A673 (cell line): ENCODE measurements at regions not wholly inside any gene's neighbourhood (a gene's known extent, or its start where the extent isn't known, plus 50 kb on each side); places are given as distances from the start of the nearest gene placed in this dataset.

Source experiments
- BruUV-seq: library from RNA; stranded (reverse); fragments of 400-500 nt; replicated peaks from 2 replicates; lab custom pipeline; 2021; lab: Mats Ljungman, UMichigan
- CTCF ChIA-PET: fragments of 300-600 bp; sonication (Branson Sonifier 250); formaldehyde crosslinking; loops from one replicate; lab custom pipeline; 2022; ENCODE audit warnings: antibody characterized with exemption; lab: Charles Lee
- POLR2A ChIA-PET: fragments of 300-600 bp; sonication (Branson Sonifier 250); formaldehyde crosslinking; loops from one replicate; lab custom pipeline; 2022; ENCODE audit warnings: antibody characterized with exemption; ENCODE audit not compliant: low non-redundant PET; lab: Charles Lee
- DNase-seq: peaks from one replicate; pipeline ENCODE4 v3.0.0-alpha.2; 2015; ENCODE audit warnings: low spot score
- H3K27ac ChIP-seq: fragments of 200-600 bp; sonication (generic); 2 replicates; pipeline ENCODE4 v1.5.1; 2016; ENCODE audit warnings: mixed run types, low read depth, mild to moderate bottlenecking, mixed read lengths, antibody characterized with exemption, low read length; ENCODE audit not compliant: poor library complexity, severe bottlenecking
- H3K27me3 ChIP-seq: fragments of 200-600 bp; sonication (generic); replicated peaks from 2 replicates; pipeline ENCODE4 v1.6.1; 2017; ENCODE audit warnings: mixed run types, low read depth, mild to moderate bottlenecking, mixed read lengths, antibody characterized with exemption, low read length; ENCODE audit not compliant: insufficient read depth, poor library complexity
- H3K36me3 ChIP-seq: fragments of 200-600 bp; sonication (generic); 2 replicates; pipeline ENCODE4 v1.6.1; 2016; ENCODE audit warnings: mixed run types, mild to moderate bottlenecking, mixed read lengths, antibody characterized with exemption, low read length; ENCODE audit not compliant: insufficient read depth, poor library complexity, severe bottlenecking
- H3K4me1 ChIP-seq: fragments of 200-600 bp; sonication (generic); 2 replicates; pipeline ENCODE4 v1.6.1; 2017; ENCODE audit warnings: mixed run types, mild to moderate bottlenecking, mixed read lengths, antibody characterized with exemption, low read length; ENCODE audit not compliant: insufficient read depth, poor library complexity, severe bottlenecking
- H3K4me3 ChIP-seq: fragments of 200-600 bp; sonication (generic); 2 replicates; pipeline ENCODE4 v1.5.1; 2016; ENCODE audit warnings: low read depth, mixed run types, mild to moderate bottlenecking, mixed read lengths, low read length; ENCODE audit not compliant: poor library complexity, severe bottlenecking
- H3K9me3 ChIP-seq: fragments of 200-600 bp; sonication (generic); 2 replicates; pipeline ENCODE4 v1.6.1; 2016; ENCODE audit warnings: mixed run types, low read depth, mild to moderate bottlenecking, mixed read lengths, antibody characterized with exemption, low read length; ENCODE audit not compliant: poor library complexity, severe bottlenecking
- CTCF ChIP-seq: fragments of 300-800, 200-600 bp; sonication (generic); conservative IDR thresholded peaks from 2 replicates; pipeline ENCODE4 v1.5.1; 2017; ENCODE audit warnings: low read depth, mild to moderate bottlenecking, antibody characterized with exemption, low read length, moderate library complexity, mixed read lengths
- EZH2 ChIP-seq: fragments of 200-600 bp; sonication (generic); IDR thresholded peaks from 2 replicates; pipeline ENCODE4 v1.6.1; 2017; ENCODE audit warnings: borderline replicate concordance, low read depth, mild to moderate bottlenecking, mixed read lengths, antibody characterized with exemption, low read length; ENCODE audit not compliant: poor library complexity, severe bottlenecking
- intact Hi-C: fragments of 100-400 bp; cut with micrococcal nuclease; formaldehyde crosslinking; loops from one replicate; pipeline ENCODE4 v1.10.0; 2022; ENCODE audit not compliant: unreplicated experiment

GRCh38 chr12:41963398-41963797 is 181.3 kb downstream of the GXYLT1 start:
- DNase-seq: no peak
- Histone ChIP-seq H3K27me3 (no peaks in the 10 kb centered on the region), H3K36me3 (no peaks in the 10 kb centered on the region), H3K9me3 (no peaks in the 10 kb centered on the region), H3K4me1 (peaks cover 13% of the 10 kb centered on the region), H3K4me3 (no peak overlapping the region), H3K27ac (no peak overlapping the region)
- intact Hi-C loops: no loop called here
- TF ChIP-seq EZH2: no peak
- TF ChIP-seq CTCF: no peak
- no TSS peak for BruUV-seq
- CTCF ChIA-PET: no interaction called here
- POLR2A ChIA-PET: no interaction called here

- Histone ChIP-seq H3K27me3 (no peaks in the 10 kb centered on the region), H3K27ac (no peak overlapping the region), H3K4me3 (no peak overlapping the region), H3K9me3 (no peaks in the 10 kb centered on the region), H3K36me3 (no peaks in the 10 kb centered on the region), H3K4me1 (peaks cover 5% of the 10 kb centered on the region)
- TF ChIP-seq EZH2 (no peak), CTCF (no peak)
- POLR2A ChIA-PET: no interaction called here
- no TSS peak for BruUV-seq
- intact Hi-C loops: no loop called here
- no peak for DNase-seq
- CTCF ChIA-PET: no interaction called here
Measured at GRCh38 chr12:41962171-41962572, 182.5 kb downstream of the GXYLT1 start.

GRCh38 chr12:41959271-41959670 is 185.4 kb downstream of the GXYLT1 start:
- ChIA-PET CTCF (no interaction called here), POLR2A (no interaction called here)
- peaks cover 9% of the 10 kb centered on the region for H3K4me1 ChIP-seq
- H3K27me3 ChIP-seq: no peaks in the 10 kb centered on the region
- intact Hi-C loops: no loop called here
- H3K4me3 ChIP-seq: no peak overlapping the region
- DNase-seq: no peak
- peaks cover 2% of the 10 kb centered on the region for H3K9me3 ChIP-seq
- no peaks in the 10 kb centered on the region for H3K36me3 ChIP-seq
- no TSS peak for BruUV-seq
- no peak overlapping the region for H3K27ac ChIP-seq
- no peak for TF ChIP-seq CTCF
- TF ChIP-seq EZH2: no peak
